ENCODE measurements at regions not wholly inside any gene's neighbourhood (a gene's known extent, or its start where the extent isn't known, plus 50 kb on each side); places are given as distances from the start of the nearest gene placed in this dataset.

DNA sequence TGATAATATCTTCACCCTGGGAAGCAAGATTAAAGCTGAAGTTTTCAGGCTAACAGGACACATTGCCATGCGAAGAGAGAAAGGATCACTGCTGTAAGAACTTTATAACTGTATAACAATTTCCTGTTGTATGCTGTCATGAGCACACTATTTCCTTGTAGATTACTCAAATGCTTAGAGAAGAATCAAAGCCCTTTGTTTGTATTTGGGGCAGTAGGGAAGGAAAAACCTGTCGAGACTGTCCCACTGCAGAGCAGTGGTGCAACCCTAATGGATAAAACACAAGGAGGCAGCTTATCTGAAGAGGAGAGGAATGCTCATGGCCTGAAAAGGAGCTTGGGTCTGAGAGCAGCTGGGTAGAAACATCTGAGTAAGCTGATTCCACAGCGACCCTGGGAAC is 327.7 kb upstream of the NPSR1 start:
- no peaks in the 10 kb centered on the region for H3K36me3 ChIP-seq (ENCODE audit: control insufficient read depth in 2 of 2, insufficient read depth in 2 of 2, low read length in 2 of 2)
- H3K4me3 ChIP-seq (ENCODE audit: low read length in 2 of 2): no peak overlapping the region
- no peaks in the 10 kb centered on the region for H3K27me3 ChIP-seq (ENCODE audit: control insufficient read depth in 1 of 2, insufficient read depth in 2 of 2, low read length in 2 of 2)
- H3K9ac ChIP-seq (ENCODE audit: low read length in 2 of 2): no peak overlapping the region
- no peak overlapping the region for H3K27ac ChIP-seq (ENCODE audit: low read length)
- H3K4me1 ChIP-seq (ENCODE audit: control insufficient read depth, insufficient read depth, low read length): no peaks in the 10 kb centered on the region
- H3K9me3 ChIP-seq (ENCODE audit: control insufficient read depth in 2 of 2, low read length in 2 of 2): no peaks in the 10 kb centered on the region

GRCh38 chr7:34331102-34331501 is 326.9 kb upstream of the NPSR1 start:
- Histone ChIP-seq H3K27me3 (ENCODE audit: control insufficient read depth in 1 of 2, insufficient read depth in 2 of 2, low read length in 2 of 2) (no peaks in the 10 kb centered on the region), H3K9ac (ENCODE audit: low read length in 2 of 2) (no peak overlapping the region), H3K4me1 (ENCODE audit: control insufficient read depth, insufficient read depth, low read length) (no peaks in the 10 kb centered on the region), H3K27ac (ENCODE audit: low read length) (no peak overlapping the region), H3K4me3 (ENCODE audit: low read length in 2 of 2) (no peak overlapping the region), H3K36me3 (ENCODE audit: control insufficient read depth in 2 of 2, insufficient read depth in 2 of 2, low read length in 2 of 2) (no peaks in the 10 kb centered on the region), H3K9me3 (ENCODE audit: control insufficient read depth in 2 of 2, low read length in 2 of 2) (no peaks in the 10 kb centered on the region)

GRCh38 chr7:34332006-34332405 is 326.0 kb upstream of the NPSR1 start:
- Histone ChIP-seq H3K27ac (ENCODE audit: low read length) (no peak overlapping the region), H3K9ac (ENCODE audit: low read length in 2 of 2) (no peak overlapping the region)

GRCh38 chr7:34333184-34333583 is 324.8 kb upstream of the NPSR1 start:
- no peaks in the 10 kb centered on the region for H3K27me3 ChIP-seq (ENCODE audit: control insufficient read depth in 1 of 2, insufficient read depth in 2 of 2, low read length in 2 of 2)
- H3K4me3 ChIP-seq (ENCODE audit: low read length in 2 of 2): no peak overlapping the region
- H3K36me3 ChIP-seq (ENCODE audit: control insufficient read depth in 2 of 2, insufficient read depth in 2 of 2, low read length in 2 of 2): no peaks in the 10 kb centered on the region
- peaks cover 0 to 5% of the 10 kb centered on the region in 2 donors for H3K9me3 ChIP-seq (ENCODE audit: control insufficient read depth in 2 of 2, low read length in 2 of 2)
- no peak overlapping the region for H3K27ac ChIP-seq (ENCODE audit: low read length)
- no peak overlapping the region for H3K9ac ChIP-seq (ENCODE audit: low read length in 2 of 2)
- no peaks in the 10 kb centered on the region for H3K4me1 ChIP-seq (ENCODE audit: control insufficient read depth, insufficient read depth, low read length)

More at GRCh38 chr7:34332006-34332405, 326.0 kb upstream of the NPSR1 start:
- H3K36me3 ChIP-seq (ENCODE audit: control insufficient read depth in 2 of 2, insufficient read depth in 2 of 2, low read length in 2 of 2): no peaks in the 10 kb centered on the region
- H3K9me3 ChIP-seq (ENCODE audit: control insufficient read depth in 2 of 2, low read length in 2 of 2): peaks cover 0 to under 1% of the 10 kb centered on the region in 2 donors
- H3K27me3 ChIP-seq (ENCODE audit: control insufficient read depth in 1 of 2, insufficient read depth in 2 of 2, low read length in 2 of 2): no peaks in the 10 kb centered on the region
- no peak overlapping the region for H3K4me3 ChIP-seq (ENCODE audit: low read length in 2 of 2)
- no peaks in the 10 kb centered on the region for H3K4me1 ChIP-seq (ENCODE audit: control insufficient read depth, insufficient read depth, low read length)

- no peak overlapping the region for H3K4me3 ChIP-seq (ENCODE audit: low read length in 2 of 2)
- no peak overlapping the region for H3K9ac ChIP-seq (ENCODE audit: low read length in 2 of 2)
- H3K4me1 ChIP-seq (ENCODE audit: control insufficient read depth, insufficient read depth, low read length): no peaks in the 10 kb centered on the region
- H3K27me3 ChIP-seq (ENCODE audit: control insufficient read depth in 1 of 2, insufficient read depth in 2 of 2, low read length in 2 of 2): no peaks in the 10 kb centered on the region
- no peaks in the 10 kb centered on the region for H3K36me3 ChIP-seq (ENCODE audit: control insufficient read depth in 2 of 2, insufficient read depth in 2 of 2, low read length in 2 of 2)
- H3K27ac ChIP-seq (ENCODE audit: low read length): no peak overlapping the region
- H3K9me3 ChIP-seq (ENCODE audit: control insufficient read depth in 2 of 2, low read length in 2 of 2): peaks cover 0 to 5% of the 10 kb centered on the region in 2 donors
Observed at GRCh38 chr7:34333925-34334324, 324.1 kb upstream of the NPSR1 start.

- H3K27me3 ChIP-seq (ENCODE audit: control insufficient read depth in 1 of 2, insufficient read depth in 2 of 2, low read length in 2 of 2): no peaks in the 10 kb centered on the region
- H3K27ac ChIP-seq (ENCODE audit: low read length): no peak overlapping the region
- peaks cover 0 to 5% of the 10 kb centered on the region in 2 donors for H3K9me3 ChIP-seq (ENCODE audit: control insufficient read depth in 2 of 2, low read length in 2 of 2)
- H3K4me3 ChIP-seq (ENCODE audit: low read length in 2 of 2): no peak overlapping the region
- H3K4me1 ChIP-seq (ENCODE audit: control insufficient read depth, insufficient read depth, low read length): no peaks in the 10 kb centered on the region
- no peaks in the 10 kb centered on the region for H3K36me3 ChIP-seq (ENCODE audit: control insufficient read depth in 2 of 2, insufficient read depth in 2 of 2, low read length in 2 of 2)
- no peak overlapping the region for H3K9ac ChIP-seq (ENCODE audit: low read length in 2 of 2)
Observed at GRCh38 chr7:34337163-34337562, 320.9 kb upstream of the NPSR1 start.

GRCh38 chr7:34338961-34339526 is 319.0 kb upstream of the NPSR1 start:
- Histone ChIP-seq H3K9ac (ENCODE audit: low read length in 2 of 2) (no peak overlapping the region), H3K9me3 (ENCODE audit: control insufficient read depth in 2 of 2, low read length in 2 of 2) (peaks cover 0 to 5% of the 10 kb centered on the region in 2 donors), H3K4me3 (ENCODE audit: low read length in 2 of 2) (no peak overlapping the region), H3K27ac (ENCODE audit: low read length) (no peak overlapping the region), H3K27me3 (ENCODE audit: control insufficient read depth in 1 of 2, insufficient read depth in 2 of 2, low read length in 2 of 2) (no peaks in the 10 kb centered on the region), H3K4me1 (ENCODE audit: control insufficient read depth, insufficient read depth, low read length) (no peaks in the 10 kb centered on the region), H3K36me3 (ENCODE audit: control insufficient read depth in 2 of 2, insufficient read depth in 2 of 2, low read length in 2 of 2) (no peaks in the 10 kb centered on the region)

DNA sequence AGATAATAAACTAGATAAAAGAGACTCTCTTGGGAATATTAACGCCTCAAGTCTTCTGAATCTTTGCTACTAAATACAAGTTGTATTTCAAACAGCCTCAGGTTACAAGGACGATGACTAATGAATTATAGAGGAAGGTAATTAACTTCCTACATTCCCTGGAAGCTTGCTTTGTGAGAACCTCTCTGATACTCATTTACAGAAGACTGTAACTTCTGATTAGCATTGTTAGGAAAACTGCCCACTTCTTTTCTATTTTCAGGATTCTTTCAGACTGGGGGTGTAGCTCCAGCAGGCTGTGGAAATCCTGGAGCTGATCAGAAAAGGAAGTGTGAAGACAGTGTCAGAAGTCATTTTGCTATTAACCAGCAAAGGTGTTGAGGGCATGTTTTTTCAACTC is 316.7 kb upstream of the NPSR1 start:
- Histone ChIP-seq H3K4me1 (ENCODE audit: control insufficient read depth, insufficient read depth, low read length) (no peaks in the 10 kb centered on the region), H3K36me3 (ENCODE audit: control insufficient read depth in 2 of 2, insufficient read depth in 2 of 2, low read length in 2 of 2) (no peaks in the 10 kb centered on the region), H3K27ac (ENCODE audit: low read length) (no peak overlapping the region), H3K4me3 (ENCODE audit: low read length in 2 of 2) (no peak overlapping the region), H3K9ac (ENCODE audit: low read length in 2 of 2) (no peak overlapping the region), H3K27me3 (ENCODE audit: control insufficient read depth in 1 of 2, insufficient read depth in 2 of 2, low read length in 2 of 2) (no peaks in the 10 kb centered on the region), H3K9me3 (ENCODE audit: control insufficient read depth in 2 of 2, low read length in 2 of 2) (peaks cover 0 to 5% of the 10 kb centered on the region in 2 donors)

DNA sequence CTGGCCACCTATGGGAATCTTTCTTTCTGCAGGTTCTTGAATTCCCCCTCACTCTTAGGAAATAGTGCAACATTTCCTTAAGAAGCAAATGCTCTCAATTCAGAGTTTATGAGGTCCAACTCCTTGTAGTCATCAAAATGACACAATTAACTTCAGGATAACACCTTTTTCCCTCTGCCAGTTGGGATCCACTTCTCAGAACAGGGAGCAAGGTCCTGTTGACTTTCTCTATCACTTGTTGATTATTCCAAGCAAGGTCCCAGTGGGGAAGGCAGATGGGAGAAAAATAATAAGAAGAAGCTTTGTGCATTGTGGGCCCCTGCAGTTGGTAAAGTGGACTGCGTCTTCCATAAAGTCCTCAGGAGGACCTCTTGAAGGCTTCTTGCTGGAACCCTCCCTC is 315.6 kb upstream of the NPSR1 start:
- H3K4me3 ChIP-seq (ENCODE audit: low read length in 2 of 2): no peak overlapping the region

GRCh38 chr7:34343667-34344066 is 314.4 kb upstream of the NPSR1 start:
- Histone ChIP-seq H3K4me1 (ENCODE audit: control insufficient read depth, insufficient read depth, low read length) (no peaks in the 10 kb centered on the region), H3K9ac (ENCODE audit: low read length in 2 of 2) (no peak overlapping the region), H3K9me3 (ENCODE audit: control insufficient read depth in 2 of 2, low read length in 2 of 2) (no peaks in the 10 kb centered on the region), H3K36me3 (ENCODE audit: control insufficient read depth in 2 of 2, insufficient read depth in 2 of 2, low read length in 2 of 2) (no peaks in the 10 kb centered on the region), H3K27me3 (ENCODE audit: control insufficient read depth in 1 of 2, insufficient read depth in 2 of 2, low read length in 2 of 2) (no peaks in the 10 kb centered on the region), H3K27ac (ENCODE audit: low read length) (no peak overlapping the region), H3K4me3 (ENCODE audit: low read length in 2 of 2) (no peak overlapping the region)

More for the DNA sequence above, 315.6 kb upstream of the NPSR1 start:
- Histone ChIP-seq H3K9ac (ENCODE audit: low read length in 2 of 2) (no peak overlapping the region), H3K36me3 (ENCODE audit: control insufficient read depth in 2 of 2, insufficient read depth in 2 of 2, low read length in 2 of 2) (no peaks in the 10 kb centered on the region), H3K9me3 (ENCODE audit: control insufficient read depth in 2 of 2, low read length in 2 of 2) (peaks cover 0 to under 1% of the 10 kb centered on the region in 2 donors), H3K27me3 (ENCODE audit: control insufficient read depth in 1 of 2, insufficient read depth in 2 of 2, low read length in 2 of 2) (no peaks in the 10 kb centered on the region), H3K27ac (ENCODE audit: low read length) (no peak overlapping the region), H3K4me1 (ENCODE audit: control insufficient read depth, insufficient read depth, low read length) (no peaks in the 10 kb centered on the region)

- H3K4me3 ChIP-seq (ENCODE audit: low read length in 2 of 2): no peak overlapping the region
- no peaks in the 10 kb centered on the region for H3K9me3 ChIP-seq (ENCODE audit: control insufficient read depth in 2 of 2, low read length in 2 of 2)
- no peaks in the 10 kb centered on the region for H3K36me3 ChIP-seq (ENCODE audit: control insufficient read depth in 2 of 2, insufficient read depth in 2 of 2, low read length in 2 of 2)
- no peak overlapping the region for H3K27ac ChIP-seq (ENCODE audit: low read length)
- no peaks in the 10 kb centered on the region for H3K27me3 ChIP-seq (ENCODE audit: control insufficient read depth in 1 of 2, insufficient read depth in 2 of 2, low read length in 2 of 2)
- peaks cover 3% of the 10 kb centered on the region for H3K4me1 ChIP-seq (ENCODE audit: control insufficient read depth, insufficient read depth, low read length)
- H3K9ac ChIP-seq (ENCODE audit: low read length in 2 of 2): no peak overlapping the region
Observed at GRCh38 chr7:34354011-34354410, 304.0 kb upstream of the NPSR1 start.
